GM19452 (cell line): ENCODE measurements at regions not wholly inside any gene's neighbourhood (a gene's known extent, or its start where the extent isn't known, plus 50 kb on each side); places are given as distances from the start of the nearest gene placed in this dataset.

Source experiments
- ATAC-seq: cut with Tn5 transposase; IDR thresholded peaks from one replicate; pipeline ENCODE4 v1.9.1; 2021; ENCODE audit not compliant: unreplicated experiment

GRCh38 chr13:53642306-53642705, 613.7 kb downstream of the OLFM4 start:
- no peak for ATAC-seq

- no peak for ATAC-seq
Measured at GRCh38 chr13:53648673-53649072, 620.1 kb downstream of the OLFM4 start.

- ATAC-seq = no peak
Measured at GRCh38 chr13:53672005-53672404, 643.4 kb downstream of the OLFM4 start.

DNA sequence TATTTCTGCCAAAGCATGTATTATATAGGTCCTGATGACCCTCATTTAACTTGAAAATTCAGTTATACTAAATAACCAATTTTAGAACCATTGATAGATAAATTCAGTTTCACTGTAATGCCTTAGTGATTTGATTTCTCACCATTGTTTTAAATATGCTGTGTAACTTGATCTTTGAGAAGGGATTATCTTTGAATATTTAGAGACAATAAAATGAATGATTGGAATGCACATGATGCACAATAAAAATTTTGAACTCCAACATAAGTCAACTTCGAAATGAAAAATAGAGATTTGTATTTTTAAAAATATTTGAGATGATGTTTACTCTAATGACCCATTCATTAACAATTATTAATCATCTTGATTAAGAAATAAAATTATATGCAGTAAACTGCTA, 654.5 kb downstream of the OLFM4 start:
- ATAC-seq = no peak

DNA sequence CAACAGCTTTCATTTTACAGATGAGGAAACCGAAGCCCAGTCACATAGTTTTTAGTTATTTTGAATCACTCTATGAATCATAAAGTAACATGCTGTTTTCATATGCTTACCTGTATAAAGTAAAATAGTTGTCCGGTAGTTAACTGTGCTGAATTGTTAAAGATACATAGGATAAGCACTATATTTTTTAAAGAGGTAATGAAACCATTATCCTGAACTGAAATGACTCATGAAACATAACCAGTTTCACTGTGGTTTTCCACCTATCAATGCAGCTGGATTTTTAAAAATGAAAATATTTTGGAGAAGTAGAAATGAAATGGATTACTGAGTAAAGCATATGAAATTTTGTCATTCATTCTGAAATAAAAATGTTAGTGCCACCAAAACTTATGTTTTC, 655.0 kb downstream of the OLFM4 start:
- ATAC-seq = no peak

- no peak for ATAC-seq
Measured at GRCh38 chr13:53691417-53691816, 662.8 kb downstream of the OLFM4 start.

DNA sequence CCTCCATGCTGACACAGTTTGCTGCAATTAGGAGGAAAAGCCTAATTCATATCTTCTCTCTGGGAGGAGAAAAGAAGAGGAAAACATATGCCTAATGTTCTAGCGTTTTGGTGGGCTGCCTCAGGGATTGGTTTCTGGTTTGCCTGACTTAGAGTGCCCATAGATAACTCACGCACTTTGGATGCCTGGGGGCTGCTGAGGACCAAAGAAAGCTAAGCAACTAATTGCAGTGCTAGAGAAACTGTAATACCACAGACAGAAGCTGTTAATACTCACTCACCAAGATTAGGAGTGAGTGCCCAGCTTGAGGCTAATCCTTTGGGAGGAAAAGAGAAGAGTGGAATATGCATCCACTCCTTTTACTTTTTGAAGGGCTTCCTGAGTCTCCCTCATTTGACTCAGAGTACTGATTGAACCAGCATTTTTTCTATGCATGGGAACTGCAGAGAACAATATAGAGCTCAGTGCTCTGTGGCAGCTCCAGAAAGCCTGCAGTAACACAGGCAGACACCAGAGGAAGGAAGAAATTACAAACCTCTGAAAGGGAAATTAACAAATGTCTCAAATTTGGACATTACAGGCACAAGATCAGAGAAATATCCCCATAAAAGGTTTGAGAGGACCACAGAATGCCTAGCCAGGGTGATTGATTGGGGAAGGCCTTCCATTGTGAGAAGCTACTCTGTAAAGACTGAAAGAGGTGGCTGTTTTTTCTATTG, 666.4 kb downstream of the OLFM4 start:
- ATAC-seq = no peak

DNA sequence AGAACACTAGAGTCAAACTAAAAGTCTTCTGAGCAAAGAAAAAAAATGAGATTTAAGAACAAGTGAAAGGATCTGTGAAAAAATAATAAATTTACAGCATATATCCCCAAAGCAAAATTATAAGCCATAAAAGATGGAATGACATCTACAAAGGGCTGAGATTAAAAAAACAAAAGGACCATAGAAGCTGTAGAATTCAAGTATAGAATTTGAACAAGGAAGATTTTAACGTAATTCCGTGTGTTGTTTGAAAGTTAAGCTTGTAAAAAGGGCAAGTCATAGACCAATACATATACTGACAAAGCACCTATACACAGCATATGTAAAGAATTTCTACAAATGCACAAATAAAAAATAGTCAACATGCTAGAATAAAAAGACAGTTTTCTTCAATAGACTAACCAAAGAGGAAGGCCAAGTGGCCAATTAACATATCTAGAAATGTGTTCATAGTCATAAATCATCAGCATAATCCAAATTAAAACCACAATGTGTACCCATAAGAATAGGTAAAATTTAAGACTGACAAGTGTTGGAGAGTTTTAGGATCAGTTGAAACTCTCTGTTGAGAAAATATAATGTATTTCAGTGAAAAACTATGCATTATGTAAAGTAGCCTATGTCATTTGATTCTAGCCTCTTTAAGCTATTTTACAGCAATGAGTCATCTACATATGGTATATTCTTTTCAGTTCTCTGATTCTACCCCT, 674.9 kb downstream of the OLFM4 start:
- ATAC-seq = no peak

DNA sequence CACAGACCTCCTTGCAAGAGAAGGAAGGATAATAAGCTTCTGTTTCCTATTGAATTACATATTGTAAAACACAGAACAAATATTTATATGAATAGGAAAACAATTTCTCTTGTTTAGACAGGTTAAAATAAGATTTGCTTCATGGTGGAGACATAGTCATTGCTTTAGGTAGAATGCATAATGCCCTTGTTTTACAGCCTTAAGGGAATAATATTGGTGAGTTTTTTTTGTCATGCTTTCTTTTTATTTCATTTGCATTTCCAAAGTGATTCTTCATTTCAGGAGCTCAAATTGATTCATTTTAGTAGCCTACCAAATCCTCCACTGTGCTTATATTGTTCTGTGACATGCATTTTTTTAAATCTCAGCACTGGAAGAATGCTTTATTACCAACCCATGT, 690.7 kb downstream of the OLFM4 start:
- ATAC-seq = no peak

DNA sequence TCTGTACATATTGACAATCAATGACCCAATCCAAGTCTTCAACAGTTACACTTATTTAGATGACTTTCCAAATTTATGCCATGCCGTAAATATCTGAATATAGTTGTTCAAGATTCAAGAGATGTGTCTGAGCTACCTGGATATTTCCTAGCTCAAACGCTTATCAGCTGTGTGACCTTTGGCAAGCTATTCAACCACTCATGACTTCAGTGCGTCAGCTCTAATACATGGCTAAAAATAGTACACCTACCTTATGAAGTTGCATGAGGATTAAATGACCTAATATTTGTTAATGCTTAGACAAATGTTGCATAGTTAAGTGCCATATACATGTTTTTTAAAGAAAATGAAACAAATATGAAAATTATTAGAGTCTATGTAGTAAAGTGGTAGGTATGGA, 704.1 kb downstream of the OLFM4 start:
- ATAC-seq = no peak

GRCh38 chr13:53743906-53744305, 715.3 kb downstream of the OLFM4 start:
- no peak for ATAC-seq

DNA sequence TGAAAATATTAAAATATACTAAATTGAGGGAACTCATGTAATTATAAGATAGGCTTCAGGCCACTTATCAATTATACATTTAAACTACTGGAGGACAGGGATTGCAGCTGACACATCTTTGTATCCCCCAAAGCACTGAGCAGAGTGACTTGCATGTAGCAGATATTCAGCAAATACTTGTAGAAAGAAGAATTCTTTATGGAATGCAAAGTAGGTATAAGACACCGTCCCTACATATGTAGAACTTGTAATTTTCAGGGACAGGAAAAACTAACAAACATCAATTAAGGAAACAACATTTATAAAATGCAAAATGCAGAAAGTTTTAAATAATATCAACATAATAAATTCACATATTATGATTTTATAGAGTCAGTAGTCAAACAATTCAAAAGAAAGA, 719.2 kb downstream of the OLFM4 start:
- ATAC-seq = no peak

DNA sequence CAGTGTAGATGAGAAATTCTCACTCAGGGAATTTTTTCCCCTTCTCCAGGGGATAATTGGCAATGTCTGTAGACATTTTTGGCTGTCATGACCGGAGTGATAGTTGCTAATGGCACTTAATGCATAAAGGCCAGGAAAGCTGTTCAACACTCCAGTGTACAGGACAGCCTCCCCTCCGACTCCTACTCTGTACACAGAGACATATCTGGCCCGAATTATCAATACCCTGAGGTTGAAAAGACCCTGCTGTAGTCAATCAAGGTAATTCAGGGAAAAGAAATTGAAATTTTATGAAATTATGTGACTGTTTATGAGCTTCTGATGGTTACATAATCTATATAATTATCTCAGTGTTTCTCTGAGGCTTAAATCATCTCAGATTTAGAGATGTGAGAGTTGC, 720.7 kb downstream of the OLFM4 start:
- ATAC-seq = no peak

GRCh38 chr13:53759016-53759415, 730.4 kb downstream of the OLFM4 start:
- no peak for ATAC-seq

DNA sequence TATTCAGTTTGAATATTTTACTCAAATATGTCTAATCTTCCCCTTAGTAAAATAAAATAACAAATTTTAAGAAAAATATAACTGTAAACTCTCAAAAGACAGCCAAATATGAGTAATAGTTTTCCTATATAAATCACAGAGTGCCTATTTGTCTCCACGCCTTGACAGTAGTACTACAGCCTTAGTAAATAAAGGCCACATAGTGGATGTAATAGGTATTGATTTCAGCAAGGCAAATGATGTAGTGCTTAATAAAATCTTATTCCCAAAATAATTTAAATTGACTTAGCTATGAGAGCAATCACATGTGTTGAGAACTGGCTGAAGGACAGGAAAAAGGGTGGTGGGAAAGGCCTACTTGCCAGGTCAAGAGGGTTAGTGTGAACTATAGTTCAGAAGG, 747.2 kb downstream of the OLFM4 start:
- no peak for ATAC-seq

GRCh38 chr13:53778937-53779336, 750.3 kb downstream of the OLFM4 start:
- ATAC-seq = no peak

DNA sequence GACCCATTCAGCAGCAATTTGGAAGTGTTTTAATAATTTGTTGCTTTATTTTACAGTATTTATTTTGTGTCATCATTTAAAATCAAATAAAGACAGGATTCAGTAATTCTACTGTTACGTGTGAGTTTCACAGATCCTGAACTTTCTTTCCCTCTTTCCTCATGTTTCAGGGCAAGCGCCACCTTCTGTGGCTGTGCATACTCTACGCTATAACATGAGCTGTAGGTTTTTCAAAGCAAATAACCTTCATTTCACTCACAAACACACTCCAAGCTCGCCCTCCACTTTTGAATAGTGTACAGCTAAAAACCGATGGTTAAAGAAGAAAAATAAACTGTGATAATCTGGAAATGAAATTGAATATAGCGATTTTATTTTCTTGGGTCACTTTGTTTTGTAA, 753.3 kb downstream of the OLFM4 start:
- no peak for ATAC-seq

DNA sequence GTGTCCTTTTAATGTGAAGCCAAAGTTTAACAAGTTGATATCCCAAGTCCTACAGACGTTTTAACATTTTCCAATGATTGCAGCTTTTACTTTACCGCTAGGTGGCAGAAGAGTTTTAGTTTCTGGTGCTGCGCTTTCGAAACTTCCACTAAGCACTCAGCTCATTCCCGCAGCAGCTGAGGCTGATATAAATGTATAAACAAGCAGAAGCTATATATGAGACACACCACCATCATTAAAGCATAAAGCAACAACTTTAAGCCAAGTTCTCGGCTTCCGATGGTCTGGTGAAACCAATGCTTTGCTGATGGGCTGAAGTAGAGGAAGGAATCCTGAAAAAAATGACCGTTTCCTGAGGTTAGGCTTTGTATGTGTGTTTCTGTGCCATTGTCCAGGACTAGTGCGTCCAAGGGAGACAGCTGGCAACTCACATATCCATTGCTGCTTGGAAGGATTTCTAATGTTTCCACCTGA, 753.9 kb downstream of the OLFM4 start:
- no peak for ATAC-seq

DNA sequence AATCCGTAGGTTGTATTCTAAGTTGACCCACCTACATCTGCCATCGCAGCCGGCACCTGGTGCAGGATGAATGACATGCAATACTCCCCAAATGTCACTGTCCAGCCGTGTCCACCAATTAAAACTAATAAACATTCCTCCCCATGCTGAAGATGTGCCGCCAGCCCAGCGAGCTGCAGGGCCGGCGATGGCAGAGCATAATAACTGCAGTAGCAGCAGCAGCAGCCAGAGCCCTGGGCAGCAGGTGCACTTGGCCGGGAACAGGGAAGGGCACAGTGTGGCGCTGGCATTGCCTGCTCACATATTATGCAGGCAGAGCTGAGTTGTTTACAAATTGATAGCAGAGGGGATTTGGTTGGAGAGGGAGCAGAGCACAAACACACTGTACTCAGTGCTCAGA, 754.9 kb downstream of the OLFM4 start:
- ATAC-seq = no peak

DNA sequence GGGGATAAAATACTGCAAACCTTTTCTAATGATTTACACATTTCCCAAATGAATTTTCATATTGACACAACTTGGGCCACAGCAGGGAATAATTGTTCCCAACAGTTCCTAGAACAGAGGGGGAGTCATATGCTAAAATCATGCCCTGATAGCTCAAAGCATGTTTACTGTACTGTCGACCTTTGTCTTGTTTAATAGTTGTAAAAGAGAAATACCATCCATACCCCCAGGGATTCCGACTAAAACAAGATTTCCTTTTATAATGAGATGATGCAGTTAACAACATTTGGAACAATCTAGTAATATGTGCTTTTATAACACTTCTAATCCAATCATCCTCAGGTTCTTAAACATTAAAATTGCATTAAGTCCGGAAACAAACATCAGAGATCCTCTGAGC, 759.7 kb downstream of the OLFM4 start:
- ATAC-seq = no peak

DNA sequence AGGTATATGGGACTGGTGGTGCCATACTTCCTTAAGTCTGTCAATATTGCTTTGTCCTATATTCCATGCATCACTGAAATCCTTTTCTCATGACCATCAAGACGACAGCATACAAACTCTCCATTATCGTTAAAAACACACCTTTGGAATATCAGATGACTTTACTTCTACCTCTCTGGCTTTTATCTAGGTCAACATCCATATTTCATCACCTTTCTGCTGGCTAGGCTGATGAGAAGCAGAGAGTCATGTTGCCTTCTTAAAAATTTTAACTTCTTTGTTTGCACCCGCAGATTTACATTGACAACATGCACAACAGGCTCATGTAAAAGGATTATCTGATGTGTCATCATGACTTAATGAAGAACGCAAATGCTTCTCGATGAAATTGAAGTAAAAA, 771.4 kb downstream of the OLFM4 start:
- no peak for ATAC-seq

GRCh38 chr13:53807251-53807834, 778.7 kb downstream of the OLFM4 start:
- no peak for ATAC-seq
